Astrocyte of the cerebellum (primary cell): ENCODE measurements at regions not wholly inside any gene's neighbourhood (a gene's known extent, or its start where the extent isn't known, plus 50 kb on each side); places are given as distances from the start of the nearest gene placed in this dataset.

Experiments
- DNase-seq: peaks from one replicate; pipeline ENCODE4 v3.0.0-alpha.2; 2011; ENCODE audit warnings: low read depth
- H3K4me3 ChIP-seq: 2 replicates; pipeline ENCODE4 v1.5.1; 2011; ENCODE audit warnings: mild to moderate bottlenecking, low read depth, low read length, moderate library complexity
- CTCF ChIP-seq: IDR thresholded peaks from 2 replicates; pipeline ENCODE4 v1.5.1; 2012; ENCODE audit warnings: low read length, low read depth, moderate library complexity, mild to moderate bottlenecking; ENCODE audit errors: missing control alignments
- in situ Hi-C: cut with HindIII; loops from 2 replicates; pipeline ENCODE4 v1.10.0; 2017; ENCODE audit warnings: low sequenced_read_pairs

- in situ Hi-C loops = no loop called here
Observed at GRCh38 chr2:7976206-7976605, 705.6 kb upstream of the ID2 start.

GRCh38 chr2:7977981-7978380 lies 703.9 kb upstream of the ID2 start:
- TF ChIP-seq CTCF = no peak
- no peak for DNase-seq
- in situ Hi-C loops = no loop called here
- no peak overlapping the region for H3K4me3 ChIP-seq

More at GRCh38 chr2:7976206-7976605, 705.6 kb upstream of the ID2 start:
- TF ChIP-seq CTCF = no peak
- H3K4me3 ChIP-seq = no peak overlapping the region
- DNase-seq = no peak

- no peak for DNase-seq
- no peak for TF ChIP-seq CTCF
- H3K4me3 ChIP-seq = no peak overlapping the region
- in situ Hi-C loops = no loop called here
Observed at GRCh38 chr2:7982054-7982453, 699.8 kb upstream of the ID2 start.

GRCh38 chr2:7983451-7983850 lies 698.4 kb upstream of the ID2 start:
- TF ChIP-seq CTCF = no peak
- H3K4me3 ChIP-seq = no peak overlapping the region
- in situ Hi-C loops = no loop called here
- no peak for DNase-seq

- in situ Hi-C loops = no loop called here
- no peak for TF ChIP-seq CTCF
- no peak overlapping the region for H3K4me3 ChIP-seq
- no peak for DNase-seq
Observed at GRCh38 chr2:7983912-7984311, 697.9 kb upstream of the ID2 start.

GRCh38 chr2:7984693-7985353 lies 697.0 kb upstream of the ID2 start:
- no peak for TF ChIP-seq CTCF
- in situ Hi-C loops = no loop called here
- DNase-seq = no peak
- H3K4me3 ChIP-seq = no peak overlapping the region
